ENCODE measurements at regions not wholly inside any gene's neighbourhood (a gene's known extent, or its start where the extent isn't known, plus 50 kb on each side); places are given as distances from the start of the nearest gene placed in this dataset.

DNA sequence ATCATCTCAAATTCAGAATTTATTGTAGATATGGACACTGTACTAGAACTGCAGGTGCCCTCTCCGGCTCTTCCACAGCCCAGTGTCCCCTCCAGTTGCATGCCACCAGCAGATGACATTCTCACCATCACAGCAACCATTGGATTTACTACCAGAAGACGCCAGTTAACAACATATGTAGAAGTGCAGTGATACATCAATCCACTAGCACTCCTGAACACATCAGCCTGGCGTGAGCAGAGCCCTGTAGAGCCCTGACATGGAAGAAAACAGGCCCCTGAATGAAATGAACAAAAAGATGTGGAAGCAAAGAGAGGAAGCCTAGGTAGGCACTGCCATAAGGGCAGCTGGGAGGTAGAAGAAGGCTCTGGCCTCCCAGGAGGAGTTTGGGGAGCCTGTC is 73.1 kb upstream of the GALNT2 start:
- TF ChIP-seq, protein P1, sequence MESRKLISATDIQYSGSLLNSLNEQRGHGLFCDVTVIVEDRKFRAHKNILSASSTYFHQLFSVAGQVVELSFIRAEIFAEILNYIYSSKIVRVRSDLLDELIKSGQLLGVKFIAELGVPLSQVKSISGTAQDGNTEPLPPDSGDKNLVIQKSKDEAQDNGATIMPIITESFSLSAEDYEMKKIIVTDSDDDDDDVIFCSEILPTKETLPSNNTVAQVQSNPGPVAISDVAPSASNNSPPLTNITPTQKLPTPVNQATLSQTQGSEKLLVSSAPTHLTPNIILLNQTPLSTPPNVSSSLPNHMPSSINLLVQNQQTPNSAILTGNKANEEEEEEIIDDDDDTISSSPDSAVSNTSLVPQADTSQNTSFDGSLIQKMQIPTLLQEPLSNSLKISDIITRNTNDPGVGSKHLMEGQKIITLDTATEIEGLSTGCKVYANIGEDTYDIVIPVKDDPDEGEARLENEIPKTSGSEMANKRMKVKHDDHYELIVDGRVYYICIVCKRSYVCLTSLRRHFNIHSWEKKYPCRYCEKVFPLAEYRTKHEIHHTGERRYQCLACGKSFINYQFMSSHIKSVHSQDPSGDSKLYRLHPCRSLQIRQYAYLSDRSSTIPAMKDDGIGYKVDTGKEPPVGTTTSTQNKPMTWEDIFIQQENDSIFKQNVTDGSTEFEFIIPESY (IDR thresholded peaks at IDR 0.05): no peak
- TF ChIP-seq RXRA (IDR thresholded peaks at IDR 0.05): no peak
- TF ChIP-seq YY1 (IDR thresholded peaks at IDR 0.05): no peak
- Histone ChIP-seq H3K36me3 (ENCODE audit: control insufficient read depth in 4 of 4, insufficient read depth in 3 of 4, low read depth in 1 of 4, low read length in 3 of 4) (no peaks in the 10 kb centered on the region), H3K4me1 (ENCODE audit: control insufficient read depth in 4 of 4, insufficient read depth in 4 of 4, low read length in 3 of 4) (no peaks in the 10 kb centered on the region), H3K27me3 (ENCODE audit: control insufficient read depth in 4 of 4, insufficient read depth in 4 of 4, low read length in 3 of 4) (no peaks in the 10 kb centered on the region), H3K27ac (ENCODE audit: low read depth in 1 of 2, low read length in 2 of 2) (no peak overlapping the region), H3K9me3 (ENCODE audit: control insufficient read depth in 4 of 4, low read length in 3 of 4) (no peaks in the 10 kb centered on the region), H3K9ac (ENCODE audit: low read depth in 1 of 2, low read length in 2 of 2) (no peak overlapping the region), H3K4me3 (ENCODE audit: low read depth in 1 of 3, low read length in 3 of 3) (no peak overlapping the region)
- WGBS: 91% methylated on average over 3 of the region's 3 CpGs
- no peak for DNase-seq (ENCODE audit: low spot score)

DNA sequence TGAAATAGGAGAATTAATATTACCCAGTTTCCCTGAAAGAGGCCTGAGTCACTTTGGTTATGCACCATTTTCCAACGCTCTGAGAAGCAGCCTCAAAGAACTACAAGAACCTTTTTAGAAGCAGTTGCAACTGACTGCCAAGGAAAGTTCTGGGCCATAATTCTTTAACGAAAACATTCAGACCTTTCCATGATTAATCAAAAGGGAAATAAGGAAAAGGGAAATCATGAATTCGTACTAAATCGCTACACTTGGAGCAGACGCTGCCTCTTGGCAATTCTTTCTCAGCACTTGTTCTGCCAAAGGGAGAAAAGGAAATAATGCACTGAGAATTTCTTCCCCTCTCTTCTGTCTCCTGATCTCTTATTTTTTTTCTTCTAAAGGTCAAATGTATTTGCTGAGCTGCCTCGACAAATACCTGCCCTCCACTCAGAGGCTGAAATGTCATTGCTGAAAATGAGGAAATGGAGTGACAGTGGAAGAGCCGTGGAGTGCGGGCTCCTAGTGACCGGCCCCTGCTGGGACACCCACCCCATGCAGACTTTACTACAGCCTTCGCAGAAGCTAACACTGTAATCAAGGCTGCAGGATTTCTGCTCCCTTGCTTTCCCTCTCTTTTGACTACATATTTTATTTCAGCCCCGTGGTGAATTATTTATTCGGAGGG is 67.9 kb upstream of the GALNT2 start:
- TF ChIP-seq NR2F2 (IDR thresholded peaks at IDR 0.05): no peak
- TF ChIP-seq FOXA1 (IDR thresholded peaks at IDR 0.05): no peak
- no peak for TF ChIP-seq JUND (IDR thresholded peaks at IDR 0.05)
- TF ChIP-seq, protein P1 (IDR thresholded peaks at IDR 0.05): no peak
- no peak for TF ChIP-seq RAD21 (IDR thresholded peaks at IDR 0.05)
- TF ChIP-seq SP1 (IDR thresholded peaks at IDR 0.05): no peak
- TF ChIP-seq TAF1 (conservative IDR thresholded peaks at IDR 0.05): no peak
- TF ChIP-seq, protein P2, sequence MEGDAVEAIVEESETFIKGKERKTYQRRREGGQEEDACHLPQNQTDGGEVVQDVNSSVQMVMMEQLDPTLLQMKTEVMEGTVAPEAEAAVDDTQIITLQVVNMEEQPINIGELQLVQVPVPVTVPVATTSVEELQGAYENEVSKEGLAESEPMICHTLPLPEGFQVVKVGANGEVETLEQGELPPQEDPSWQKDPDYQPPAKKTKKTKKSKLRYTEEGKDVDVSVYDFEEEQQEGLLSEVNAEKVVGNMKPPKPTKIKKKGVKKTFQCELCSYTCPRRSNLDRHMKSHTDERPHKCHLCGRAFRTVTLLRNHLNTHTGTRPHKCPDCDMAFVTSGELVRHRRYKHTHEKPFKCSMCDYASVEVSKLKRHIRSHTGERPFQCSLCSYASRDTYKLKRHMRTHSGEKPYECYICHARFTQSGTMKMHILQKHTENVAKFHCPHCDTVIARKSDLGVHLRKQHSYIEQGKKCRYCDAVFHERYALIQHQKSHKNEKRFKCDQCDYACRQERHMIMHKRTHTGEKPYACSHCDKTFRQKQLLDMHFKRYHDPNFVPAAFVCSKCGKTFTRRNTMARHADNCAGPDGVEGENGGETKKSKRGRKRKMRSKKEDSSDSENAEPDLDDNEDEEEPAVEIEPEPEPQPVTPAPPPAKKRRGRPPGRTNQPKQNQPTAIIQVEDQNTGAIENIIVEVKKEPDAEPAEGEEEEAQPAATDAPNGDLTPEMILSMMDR (IDR thresholded peaks at IDR 0.05; ENCODE audit: low read depth, low read length, missing input control): no peak
- TF ChIP-seq EGR1 (IDR thresholded peaks at IDR 0.05; ENCODE audit: low read depth in 2 of 2): no peak
- no peak for TF ChIP-seq RXRA (IDR thresholded peaks at IDR 0.05)
- no peak for TF ChIP-seq GABPA (IDR thresholded peaks at IDR 0.05 in 1 of 2, conservative IDR thresholded peaks at IDR 0.05 in 1 of 2)
- no peak for TF ChIP-seq HNF4G (IDR thresholded peaks at IDR 0.05)
- TF ChIP-seq HNF4A (conservative IDR thresholded peaks at IDR 0.05): no peak
- TF ChIP-seq, protein P3, sequence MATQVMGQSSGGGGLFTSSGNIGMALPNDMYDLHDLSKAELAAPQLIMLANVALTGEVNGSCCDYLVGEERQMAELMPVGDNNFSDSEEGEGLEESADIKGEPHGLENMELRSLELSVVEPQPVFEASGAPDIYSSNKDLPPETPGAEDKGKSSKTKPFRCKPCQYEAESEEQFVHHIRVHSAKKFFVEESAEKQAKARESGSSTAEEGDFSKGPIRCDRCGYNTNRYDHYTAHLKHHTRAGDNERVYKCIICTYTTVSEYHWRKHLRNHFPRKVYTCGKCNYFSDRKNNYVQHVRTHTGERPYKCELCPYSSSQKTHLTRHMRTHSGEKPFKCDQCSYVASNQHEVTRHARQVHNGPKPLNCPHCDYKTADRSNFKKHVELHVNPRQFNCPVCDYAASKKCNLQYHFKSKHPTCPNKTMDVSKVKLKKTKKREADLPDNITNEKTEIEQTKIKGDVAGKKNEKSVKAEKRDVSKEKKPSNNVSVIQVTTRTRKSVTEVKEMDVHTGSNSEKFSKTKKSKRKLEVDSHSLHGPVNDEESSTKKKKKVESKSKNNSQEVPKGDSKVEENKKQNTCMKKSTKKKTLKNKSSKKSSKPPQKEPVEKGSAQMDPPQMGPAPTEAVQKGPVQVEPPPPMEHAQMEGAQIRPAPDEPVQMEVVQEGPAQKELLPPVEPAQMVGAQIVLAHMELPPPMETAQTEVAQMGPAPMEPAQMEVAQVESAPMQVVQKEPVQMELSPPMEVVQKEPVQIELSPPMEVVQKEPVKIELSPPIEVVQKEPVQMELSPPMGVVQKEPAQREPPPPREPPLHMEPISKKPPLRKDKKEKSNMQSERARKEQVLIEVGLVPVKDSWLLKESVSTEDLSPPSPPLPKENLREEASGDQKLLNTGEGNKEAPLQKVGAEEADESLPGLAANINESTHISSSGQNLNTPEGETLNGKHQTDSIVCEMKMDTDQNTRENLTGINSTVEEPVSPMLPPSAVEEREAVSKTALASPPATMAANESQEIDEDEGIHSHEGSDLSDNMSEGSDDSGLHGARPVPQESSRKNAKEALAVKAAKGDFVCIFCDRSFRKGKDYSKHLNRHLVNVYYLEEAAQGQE (IDR thresholded peaks at IDR 0.05): no peak
- TF ChIP-seq, protein P4, sequence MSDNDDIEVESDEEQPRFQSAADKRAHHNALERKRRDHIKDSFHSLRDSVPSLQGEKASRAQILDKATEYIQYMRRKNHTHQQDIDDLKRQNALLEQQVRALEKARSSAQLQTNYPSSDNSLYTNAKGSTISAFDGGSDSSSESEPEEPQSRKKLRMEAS (IDR thresholded peaks at IDR 0.05): no peak
- TF ChIP-seq, protein P5, sequence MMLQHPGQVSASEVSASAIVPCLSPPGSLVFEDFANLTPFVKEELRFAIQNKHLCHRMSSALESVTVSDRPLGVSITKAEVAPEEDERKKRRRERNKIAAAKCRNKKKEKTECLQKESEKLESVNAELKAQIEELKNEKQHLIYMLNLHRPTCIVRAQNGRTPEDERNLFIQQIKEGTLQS (IDR thresholded peaks at IDR 0.05): no peak
- no peak for TF ChIP-seq YY1 (IDR thresholded peaks at IDR 0.05)
- no peak for DNase-seq (ENCODE audit: low spot score)
- WGBS: 87% methylated on average over 12 of the region's 12 CpGs

More for the DNA sequence above, 67.9 kb upstream of the GALNT2 start:
- Histone ChIP-seq H3K9me3 (ENCODE audit: control insufficient read depth in 4 of 4, low read length in 3 of 4) (no peaks in the 10 kb centered on the region), H3K27me3 (ENCODE audit: control insufficient read depth in 4 of 4, insufficient read depth in 4 of 4, low read length in 3 of 4) (no peaks in the 10 kb centered on the region), H3K27ac (ENCODE audit: low read depth in 1 of 2, low read length in 2 of 2) (no peak overlapping the region), H3K4me3 (ENCODE audit: low read depth in 1 of 3, low read length in 3 of 3) (no peak overlapping the region), H3K4me1 (ENCODE audit: control insufficient read depth in 4 of 4, insufficient read depth in 4 of 4, low read length in 3 of 4) (peaks cover 8 to 10% (median 8%) of the 10 kb centered on the region in 4 donors), H3K9ac (ENCODE audit: low read depth in 1 of 2, low read length in 2 of 2) (no peak overlapping the region), H3K36me3 (ENCODE audit: control insufficient read depth in 4 of 4, insufficient read depth in 3 of 4, low read depth in 1 of 4, low read length in 3 of 4) (no peaks in the 10 kb centered on the region)

All from liver (tissue), 8 donors.